CD1c-positive myeloid dendritic cell (primary cell): ENCODE measurements at regions not wholly inside any gene's neighbourhood (a gene's known extent, or its start where the extent isn't known, plus 50 kb on each side); places are given as distances from the start of the nearest gene placed in this dataset.
"Not testable (repeated sequence)": the region's sequence is repeated elsewhere in the genome, so short reads cannot be mapped to it uniquely, and the experiment has no call there.

Source experiments
- DNase-seq: peaks from one replicate; pipeline ENCODE4 v3.0.0-alpha.2; 2016; ENCODE audit errors: extremely low spot score

- no peak for DNase-seq
Observed at GRCh38 chr2:183998041-183998796, 600.1 kb upstream of the ZNF804A start.

- no peak for DNase-seq
Observed at GRCh38 chr2:183998797-183999190, 599.5 kb upstream of the ZNF804A start.

DNA sequence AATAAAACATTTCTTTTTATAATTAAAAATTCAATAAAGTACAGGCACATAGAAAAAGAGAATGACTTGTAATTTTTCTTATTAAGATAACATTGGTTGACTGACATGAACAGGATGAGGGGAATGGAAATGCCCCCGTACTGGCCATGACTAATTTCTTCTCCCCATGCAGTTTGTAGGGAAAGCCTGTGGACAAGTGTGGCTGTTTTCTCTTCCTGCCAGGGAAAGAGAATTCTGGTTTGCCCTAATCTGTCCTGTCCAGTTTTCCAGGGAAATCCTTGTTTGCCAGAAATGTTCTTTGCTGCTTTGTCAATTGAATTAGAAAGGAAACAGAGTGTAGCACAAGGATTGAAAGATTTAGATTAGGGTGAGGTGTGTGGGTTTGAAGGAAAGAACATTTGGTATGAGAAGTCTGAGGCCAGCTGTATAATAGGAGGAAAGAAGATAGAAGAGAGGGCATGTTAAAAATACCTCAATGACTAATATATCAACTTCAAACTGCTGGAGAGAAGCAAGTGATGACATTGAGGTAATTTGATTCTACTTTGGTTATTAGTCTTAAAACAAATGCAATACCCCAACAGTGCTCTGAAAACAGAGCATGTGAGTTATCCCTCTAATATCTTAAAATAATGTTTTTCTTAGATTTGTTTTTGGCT lies 593.9 kb upstream of the ZNF804A start:
- DNase-seq, result no peak

- DNase-seq, result no peak
Observed at GRCh38 chr2:184004948-184005672, 593.2 kb upstream of the ZNF804A start.

DNA sequence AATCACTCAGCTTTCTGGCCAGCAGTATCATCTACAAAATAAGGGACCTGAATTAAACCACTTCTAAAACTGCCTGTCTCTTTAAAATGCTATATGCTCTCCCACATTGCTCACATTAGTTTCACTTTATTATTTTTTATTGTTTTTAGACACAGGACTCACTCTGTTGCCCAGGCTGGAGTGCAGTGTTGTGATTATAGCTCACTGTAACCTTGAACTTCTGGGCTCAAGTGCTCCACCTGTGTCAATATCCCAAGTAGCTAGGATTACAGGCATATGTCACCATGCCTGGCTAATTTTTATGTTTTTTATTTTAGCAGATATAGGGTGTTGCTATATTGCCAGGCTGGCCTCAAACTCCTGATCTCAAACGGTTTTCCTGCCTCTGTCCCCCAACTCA lies 591.3 kb upstream of the ZNF804A start:
- no peak for DNase-seq

DNA sequence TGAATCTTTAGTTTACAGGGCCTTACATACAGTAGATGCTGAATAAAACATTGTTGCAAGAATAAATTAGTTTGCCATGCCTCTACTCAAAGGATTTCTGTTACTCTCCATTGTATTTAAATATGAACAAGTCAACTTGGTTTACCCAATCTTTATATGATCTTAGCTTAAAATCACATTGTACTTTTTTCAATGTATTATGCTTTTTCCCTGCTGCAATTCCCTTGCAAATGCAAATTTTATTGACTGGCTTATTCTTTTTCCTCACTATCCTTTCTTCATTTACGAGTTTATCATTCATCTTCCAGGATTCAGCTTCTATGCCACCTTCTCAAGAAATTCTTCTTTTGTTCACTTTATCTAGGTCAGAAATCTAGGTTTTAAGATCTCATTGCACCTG lies 571.4 kb upstream of the ZNF804A start:
- DNase-seq, result no peak

DNA sequence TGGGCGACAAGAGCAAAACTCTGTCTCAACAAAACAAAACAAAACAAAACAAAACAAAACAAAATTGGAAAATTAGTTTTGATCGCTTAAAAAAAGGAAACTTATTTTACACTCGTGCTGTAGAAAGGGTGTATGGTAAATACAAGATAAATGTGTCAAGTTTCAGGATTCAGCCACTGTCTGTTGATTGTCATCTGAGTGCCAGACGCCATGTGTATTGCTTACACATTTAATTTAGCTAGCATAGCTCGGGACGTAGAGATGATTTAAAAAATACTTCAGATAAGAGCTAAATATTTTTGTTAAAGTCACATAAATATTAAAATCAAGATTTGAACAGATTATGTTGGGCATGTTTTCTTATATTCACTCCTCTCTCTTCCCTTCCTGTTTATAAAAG lies 568.1 kb upstream of the ZNF804A start:
- DNase-seq, result no peak

- DNase-seq, result no peak
Observed at GRCh38 chr2:184030989-184031388, 567.3 kb upstream of the ZNF804A start.

DNA sequence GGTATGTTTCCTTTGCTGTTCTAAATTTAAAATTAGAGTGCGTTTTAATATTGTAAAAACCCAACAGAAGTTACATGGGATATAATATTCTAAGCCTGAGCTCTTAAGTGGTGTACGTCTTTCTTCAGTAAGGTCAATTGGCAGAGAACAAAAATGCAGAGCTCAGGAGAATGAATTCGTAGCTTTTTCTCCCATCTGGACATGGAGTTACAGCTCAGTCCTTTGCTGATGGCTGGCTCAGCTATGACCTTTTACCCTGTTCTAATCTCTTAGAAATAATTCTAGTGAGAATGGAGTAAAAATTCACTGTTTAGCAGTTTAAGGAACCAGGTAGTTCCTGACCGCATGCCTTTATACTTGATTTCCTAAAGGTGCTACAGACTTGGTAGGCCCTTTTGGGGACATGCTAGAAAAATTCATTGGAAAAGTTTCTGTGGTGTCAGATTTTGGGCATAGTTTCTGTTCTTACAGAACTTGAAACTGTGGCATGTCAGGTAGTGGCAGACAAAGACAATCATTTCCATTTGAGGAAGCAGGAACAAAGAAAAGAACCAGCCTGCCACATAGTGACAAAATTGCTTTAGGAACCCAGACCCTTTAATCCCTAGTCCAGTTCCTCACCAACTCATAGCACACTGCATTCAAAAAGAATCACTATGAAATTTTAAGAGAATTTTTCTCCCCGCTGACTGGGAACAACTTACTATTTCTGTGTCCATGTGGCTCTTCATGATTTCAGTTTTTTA lies 566.8 kb upstream of the ZNF804A start:
- no peak for DNase-seq

GRCh38 chr2:184032983-184033382 lies 565.3 kb upstream of the ZNF804A start:
- DNase-seq, result no peak

GRCh38 chr2:184037273-184037672 lies 561.1 kb upstream of the ZNF804A start:
- no peak for DNase-seq

GRCh38 chr2:184039493-184039892 lies 558.8 kb upstream of the ZNF804A start:
- no peak for DNase-seq

GRCh38 chr2:184040230-184040629 lies 558.1 kb upstream of the ZNF804A start:
- DNase-seq, result no peak

- DNase-seq, result no peak
Observed at GRCh38 chr2:184041077-184041476, 557.3 kb upstream of the ZNF804A start.

- DNase-seq, result no peak
Observed at GRCh38 chr2:184041777-184042176, 556.6 kb upstream of the ZNF804A start.

DNA sequence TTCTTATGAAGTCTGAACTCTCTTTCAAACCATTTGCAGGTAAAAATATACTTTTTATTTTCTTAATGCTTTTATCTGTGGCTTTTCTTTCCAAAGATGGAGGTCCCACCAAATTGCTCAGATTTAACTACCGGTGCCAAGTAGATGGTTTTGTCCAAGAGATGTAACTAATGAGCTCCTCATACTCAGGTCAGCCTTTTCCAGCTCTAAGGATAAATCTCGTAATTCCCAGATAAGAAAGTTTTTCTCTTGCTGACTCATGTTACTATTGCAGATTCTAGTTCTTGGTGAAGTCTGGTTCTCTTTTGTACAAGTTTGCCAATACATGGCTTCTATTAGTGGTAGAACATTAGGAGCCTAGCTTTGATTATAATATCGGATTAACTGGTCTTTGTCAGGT lies 550.8 kb upstream of the ZNF804A start:
- no peak for DNase-seq

- no peak for DNase-seq
Observed at GRCh38 chr2:184049566-184049965, 548.8 kb upstream of the ZNF804A start.

GRCh38 chr2:184053326-184053725 lies 545.0 kb upstream of the ZNF804A start:
- no peak for DNase-seq

- not testable (repeated sequence) for DNase-seq
Observed at GRCh38 chr2:184054419-184054818, 543.9 kb upstream of the ZNF804A start.

DNA sequence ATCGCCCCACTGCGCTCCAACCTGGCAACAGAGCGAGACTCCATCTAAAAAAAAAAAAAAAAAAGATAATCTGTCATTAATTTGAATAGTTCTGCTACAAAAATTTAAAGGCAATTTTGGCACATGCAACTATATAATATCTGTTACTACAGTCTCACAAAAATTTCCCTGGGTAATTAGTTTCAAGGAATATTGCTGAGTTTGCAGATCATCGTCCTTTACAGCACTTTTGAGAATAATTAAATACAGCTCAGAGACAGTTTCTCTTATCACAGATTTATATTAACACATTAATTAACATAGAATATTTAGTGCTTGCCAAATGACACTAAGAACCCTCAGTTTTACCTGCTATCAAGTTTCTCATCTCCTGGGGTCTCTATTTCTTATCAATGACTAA lies 540.4 kb upstream of the ZNF804A start:
- DNase-seq, result no peak

GRCh38 chr2:184060268-184060667 lies 538.1 kb upstream of the ZNF804A start:
- DNase-seq, result not testable (repeated sequence)

DNA sequence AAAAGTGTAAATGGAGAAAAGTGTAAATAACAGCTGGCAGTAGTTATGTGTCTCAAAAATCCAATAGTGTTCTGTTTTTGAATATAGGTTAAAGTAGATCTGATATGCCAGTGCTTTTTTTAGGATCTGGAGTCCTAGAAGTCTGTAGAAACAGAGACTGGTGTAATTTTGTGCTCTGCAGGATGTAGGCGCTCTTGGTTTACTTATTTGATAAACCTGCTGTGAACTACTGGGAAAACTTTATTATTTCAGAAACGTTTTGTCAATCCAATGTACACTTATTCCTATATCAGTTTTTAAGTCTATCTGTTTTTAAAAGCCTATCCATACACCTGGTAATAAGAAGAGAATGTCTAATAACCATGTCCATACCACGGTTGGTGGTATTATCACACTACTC lies 530.8 kb upstream of the ZNF804A start:
- DNase-seq, result no peak
